GM21390 (cell line): ENCODE measurements at regions not wholly inside any gene's neighbourhood (a gene's known extent, or its start where the extent isn't known, plus 50 kb on each side); places are given as distances from the start of the nearest gene placed in this dataset.

Experiments
- ATAC-seq: cut with Tn5 transposase; IDR thresholded peaks from one replicate; pipeline ENCODE4 v1.9.1; 2021; ENCODE audit not compliant: unreplicated experiment

DNA sequence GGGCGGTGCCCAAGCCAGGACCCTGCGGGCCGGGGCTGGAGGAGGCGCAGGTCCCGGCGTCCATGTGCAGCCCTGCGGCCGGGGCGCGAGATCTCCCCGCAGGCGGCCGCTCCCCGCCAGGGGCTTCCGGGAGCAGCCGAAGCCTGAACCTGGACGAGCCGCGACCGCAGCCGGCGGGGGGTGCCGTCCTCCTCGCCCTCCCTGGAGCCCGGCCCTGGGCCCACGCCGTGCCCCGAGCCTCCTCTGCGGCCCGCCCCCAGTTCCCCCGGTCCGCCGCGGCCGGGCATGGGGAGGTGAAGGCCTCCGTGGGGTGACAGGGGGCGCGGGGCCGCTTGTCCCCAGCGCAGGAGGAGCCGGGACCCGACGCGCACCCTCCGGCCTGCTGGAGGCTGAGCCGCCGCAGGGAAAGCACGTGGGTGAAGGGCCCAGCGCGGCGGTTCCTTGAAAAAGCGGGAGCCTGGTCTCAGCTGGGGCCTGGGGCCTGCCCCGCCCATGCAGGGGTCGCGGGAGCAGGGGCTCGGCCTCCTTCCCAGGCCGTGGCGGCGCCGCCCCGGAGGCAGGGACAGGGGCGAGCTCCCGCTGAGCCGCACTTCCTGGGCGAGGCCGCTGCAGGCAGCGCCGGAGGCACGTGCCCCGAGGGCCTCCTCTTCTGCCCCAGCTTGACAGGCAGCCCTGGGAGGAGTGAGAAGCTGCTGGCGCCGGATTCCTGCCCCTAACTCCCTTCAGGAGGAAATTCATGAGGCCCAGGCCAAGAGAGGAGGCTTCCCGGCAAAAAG is 55.6 kb upstream of the PPP2R5C start:
- ATAC-seq: peak; percentile 57

DNA sequence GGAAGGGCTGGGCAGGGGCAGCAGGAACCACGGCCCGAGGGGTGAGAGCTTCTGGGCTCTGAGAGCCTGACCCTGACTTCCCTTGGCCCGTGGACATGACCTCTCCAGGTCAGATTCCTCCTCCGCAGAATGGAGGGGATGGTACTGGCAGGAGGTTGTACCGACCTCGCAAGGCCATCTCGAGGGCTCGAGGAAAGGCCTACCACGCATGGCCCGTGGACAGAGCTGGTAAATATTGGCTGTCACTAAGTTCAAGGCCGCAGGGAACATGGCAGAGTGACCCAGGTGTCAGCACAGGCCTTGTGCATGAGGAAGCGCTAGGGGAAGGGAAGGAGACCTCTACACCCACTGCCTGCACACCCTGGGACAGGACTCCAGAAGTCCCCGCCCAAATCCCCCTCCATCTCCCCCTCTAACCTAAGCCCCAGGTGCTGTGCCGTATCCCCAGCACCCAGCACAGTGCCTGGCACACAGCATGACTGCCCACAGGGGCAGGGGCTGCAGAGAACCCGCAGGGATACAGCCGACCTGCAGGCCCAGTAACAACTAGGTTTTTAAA is 54.9 kb upstream of the PPP2R5C start:
- ATAC-seq: no peak

DNA sequence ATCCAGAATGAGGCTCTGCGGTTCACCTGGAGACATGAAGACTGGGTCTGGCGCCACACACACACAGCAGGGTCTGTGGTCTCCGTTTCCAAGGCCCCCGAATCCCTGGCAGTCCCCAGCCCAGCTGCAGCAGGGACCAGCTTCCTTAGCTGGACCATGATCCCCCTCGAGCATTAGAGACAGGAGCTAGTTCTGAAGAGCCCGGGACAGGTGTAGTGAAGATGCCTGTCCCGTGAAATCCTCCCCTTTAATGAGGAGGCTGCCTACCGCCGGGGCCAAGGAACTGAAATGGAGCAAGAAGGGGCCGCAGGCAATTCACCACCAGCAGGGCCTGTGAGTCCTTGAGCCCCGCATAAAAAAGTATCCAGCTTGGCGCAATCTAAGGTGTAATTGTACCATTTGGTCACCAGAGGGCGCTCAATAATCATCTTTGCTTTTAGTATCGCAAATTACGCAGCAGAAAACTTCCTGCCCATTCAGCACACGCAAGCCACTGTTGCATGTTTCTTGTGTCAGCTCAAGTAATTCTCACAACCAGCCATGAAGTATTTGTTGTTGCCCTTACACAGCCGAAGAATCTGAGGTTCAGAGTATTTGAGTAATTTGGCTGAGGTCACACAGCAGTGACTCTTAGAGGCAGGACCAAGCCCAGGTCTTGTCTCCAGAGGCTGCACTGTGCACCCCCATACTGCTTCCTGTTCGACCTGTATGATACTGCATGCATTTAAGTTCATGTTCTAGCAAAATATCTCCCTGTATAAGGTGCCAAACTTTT is 54.3 kb upstream of the PPP2R5C start:
- ATAC-seq: peak; percentile 42

DNA sequence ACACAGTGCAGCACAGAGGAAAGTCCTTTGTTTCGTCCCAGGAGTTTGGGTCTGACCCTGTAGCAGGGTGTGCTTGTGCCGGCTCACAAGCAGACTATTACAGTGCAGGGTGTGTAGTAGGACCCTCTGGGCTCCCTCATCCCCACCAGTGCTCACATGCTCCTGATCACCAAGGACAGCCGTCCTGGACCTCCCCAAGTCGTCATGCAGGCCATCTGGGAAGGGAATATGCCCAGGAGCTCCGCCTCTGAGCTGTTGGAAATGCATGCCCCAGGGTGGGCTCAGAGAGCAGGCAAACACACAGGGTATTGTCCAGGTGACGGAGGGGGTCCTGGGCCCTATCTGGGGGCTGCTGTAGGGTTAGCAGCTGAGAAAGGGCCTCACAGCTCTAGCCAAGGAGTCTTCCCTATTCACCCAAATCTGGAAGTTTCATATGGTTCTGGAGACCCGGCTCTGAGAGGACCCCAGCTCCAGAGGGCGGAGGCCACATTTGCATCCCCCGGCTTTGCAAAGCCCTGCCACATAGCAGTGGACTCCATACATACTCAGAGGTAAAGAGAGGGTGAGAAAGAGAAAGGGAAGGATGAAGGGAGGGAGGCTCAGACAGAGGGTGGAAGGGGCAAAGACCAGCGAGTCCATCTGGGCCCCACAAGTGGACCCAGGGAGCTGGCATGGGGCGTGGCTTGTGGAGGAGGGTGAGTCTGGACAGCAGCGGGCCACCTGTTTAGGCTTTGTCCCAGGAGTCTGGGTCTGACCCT is 53.5 kb upstream of the PPP2R5C start:
- ATAC-seq: no peak

DNA sequence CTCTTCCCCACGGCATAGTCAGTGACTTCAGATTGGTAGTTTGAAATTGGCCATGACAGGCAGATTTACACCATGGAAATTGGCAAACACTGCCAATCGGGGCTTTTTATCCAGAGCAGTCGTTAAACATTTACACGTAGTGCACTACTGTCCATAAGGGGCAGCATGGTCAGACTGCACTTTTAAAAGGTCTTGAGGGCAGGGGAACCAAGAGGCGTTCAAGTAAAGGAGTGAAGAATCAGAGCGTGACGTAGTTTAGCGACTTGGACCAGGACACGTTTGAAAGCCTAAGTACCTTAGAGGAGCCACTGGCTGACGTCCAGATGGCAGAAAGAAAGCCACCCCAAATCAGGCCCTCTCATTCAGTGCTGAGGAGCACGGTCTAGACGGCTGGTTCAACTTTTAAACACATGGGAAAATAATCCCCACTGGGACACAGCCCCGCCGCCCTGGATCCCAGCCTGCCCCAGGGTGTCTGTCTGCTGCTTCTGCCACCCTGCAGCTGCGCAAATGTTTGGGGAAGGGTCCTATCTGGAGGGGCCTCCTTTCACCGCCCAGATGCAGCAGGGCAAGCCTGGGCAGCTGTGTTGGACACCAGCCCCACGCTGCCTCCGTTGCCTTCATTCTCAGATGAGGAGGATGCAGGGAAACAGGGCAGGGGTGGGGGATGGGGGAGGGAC is 52.5 kb upstream of the PPP2R5C start:
- no peak for ATAC-seq

DNA sequence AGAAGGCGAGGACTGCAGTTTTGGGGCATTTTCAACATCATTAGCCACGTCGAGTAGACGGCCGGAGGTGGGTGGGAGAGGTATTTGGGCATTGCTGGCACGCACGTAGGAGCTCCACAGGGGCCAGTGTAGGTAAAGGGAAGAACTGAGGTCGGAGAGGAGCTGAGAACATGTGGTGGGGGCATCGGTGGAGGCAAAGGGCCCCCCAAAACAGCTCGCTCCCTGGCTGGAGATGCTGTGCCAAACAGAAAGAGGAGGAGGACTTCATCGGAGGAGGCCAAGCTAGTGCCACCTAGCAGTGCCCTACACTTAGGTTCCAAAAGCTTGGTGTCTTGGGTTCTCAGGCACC is 52.0 kb upstream of the PPP2R5C start:
- ATAC-seq: no peak

DNA sequence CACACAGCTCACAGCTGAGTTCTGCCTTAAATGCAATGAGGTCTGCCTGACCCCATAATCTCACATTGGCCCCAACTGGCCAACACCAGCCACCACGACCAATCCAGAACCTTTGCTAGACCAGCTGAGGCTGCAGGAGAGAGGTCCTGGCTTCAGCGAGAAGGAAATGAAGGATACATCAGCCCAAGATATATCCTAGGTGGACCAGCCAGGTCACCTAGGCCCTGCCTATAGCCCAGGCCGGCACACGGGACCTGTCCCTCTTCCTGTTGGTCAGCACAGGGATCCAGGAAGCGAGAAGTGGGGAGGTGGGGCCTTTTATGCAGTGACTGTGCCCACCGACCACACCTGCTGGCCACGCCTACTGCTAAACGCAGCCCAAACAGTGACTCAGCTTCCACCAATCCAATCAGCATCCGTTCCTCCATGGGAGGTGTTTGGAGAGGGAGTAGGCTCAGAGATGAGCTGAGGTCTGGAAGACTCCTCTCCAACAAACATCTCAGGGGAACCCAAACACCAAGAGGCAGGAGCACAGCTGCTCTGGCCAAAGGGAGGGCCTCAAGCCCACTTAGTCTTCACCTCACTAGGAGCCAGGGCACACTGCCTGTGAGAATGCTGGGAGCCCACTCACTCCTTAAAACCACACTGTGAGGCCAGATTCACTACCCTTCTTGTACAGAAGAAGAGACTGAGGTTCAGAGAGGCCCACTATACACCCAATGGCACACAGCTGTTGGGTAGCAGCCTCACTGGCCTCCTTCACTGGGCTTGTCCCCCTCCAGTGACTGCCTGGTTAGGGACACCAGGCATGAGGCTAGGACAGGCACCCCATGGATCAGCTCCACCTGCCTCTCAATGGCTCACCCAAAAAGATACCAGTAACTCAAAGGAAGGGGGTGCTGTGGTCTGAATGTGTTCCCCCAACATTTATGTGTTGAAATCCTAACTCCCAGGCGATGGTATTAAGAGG is 51.3 kb upstream of the PPP2R5C start:
- no peak for ATAC-seq

DNA sequence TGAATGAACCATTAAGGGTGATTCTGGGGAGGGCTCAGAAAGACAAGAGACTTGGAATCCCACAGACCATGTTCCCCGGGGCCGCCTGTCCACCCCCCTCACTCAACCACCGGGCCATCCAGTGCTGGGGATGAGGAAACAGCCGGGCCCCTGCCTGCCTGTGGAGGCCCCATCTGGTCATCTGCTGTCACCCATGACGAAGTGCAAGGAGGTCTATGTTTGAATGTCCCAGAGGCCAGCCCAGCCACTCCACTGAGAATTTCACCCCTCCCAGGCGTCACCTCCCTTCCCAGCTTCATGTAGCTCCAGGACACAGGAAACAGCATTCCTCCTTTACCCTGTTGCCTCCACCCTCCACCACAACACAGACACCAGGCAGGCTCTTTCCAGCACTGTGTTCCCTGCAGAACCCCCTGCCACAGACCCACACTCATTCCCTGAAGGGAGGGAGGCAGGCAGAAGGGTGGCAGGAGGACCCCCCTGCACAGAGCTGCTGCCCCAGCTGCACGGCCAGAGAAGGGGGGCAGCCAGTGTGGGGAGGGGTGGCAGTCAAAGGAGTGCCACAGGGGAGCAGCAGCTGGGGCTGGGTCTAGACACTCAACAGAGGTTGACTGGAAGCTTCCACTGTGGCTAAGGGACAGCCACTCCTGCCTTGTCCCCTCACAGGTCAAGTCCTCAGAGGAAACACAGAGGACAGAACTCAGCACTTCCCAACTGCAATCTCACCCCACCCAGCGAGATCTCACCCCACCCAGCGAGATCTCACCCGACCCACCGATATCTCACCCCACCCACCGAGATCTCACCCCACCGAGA is 50.3 kb upstream of the PPP2R5C start:
- ATAC-seq: no peak
